HFF-Myc (cell line): ENCODE measurements at regions not wholly inside any gene's neighbourhood (a gene's known extent, or its start where the extent isn't known, plus 50 kb on each side); places are given as distances from the start of the nearest gene placed in this dataset.
"Not testable (repeated sequence)": the region's sequence is repeated elsewhere in the genome, so short reads cannot be mapped to it uniquely, and the experiment has no call there.

Experiments
- DNase-seq: peaks from one replicate; pipeline ENCODE4 v3.0.0-alpha.2; 2011; ENCODE audit warnings: low read depth; ENCODE audit errors: extremely low read depth
- H3K4me3 ChIP-seq: replicated peaks from 2 replicates; pipeline ENCODE4 v1.5.1; 2011; ENCODE audit warnings: low read depth, mild to moderate bottlenecking, control low read depth, low read length
- CTCF ChIP-seq: IDR thresholded peaks from 2 replicates; pipeline ENCODE4 v1.5.1; 2012; ENCODE audit warnings: mild to moderate bottlenecking, low read depth, low read length, control low read depth; ENCODE audit errors: missing control alignments

GRCh38 chr17:20800146-20800545 is 220.6 kb downstream of the CDRT15L2 start:
- TF ChIP-seq CTCF = no peak
- no peak overlapping the region for H3K4me3 ChIP-seq
- DNase-seq = no peak

GRCh38 chr17:20805751-20806150 is 226.2 kb downstream of the CDRT15L2 start:
- no peak for TF ChIP-seq CTCF
- DNase-seq = no peak
- H3K4me3 ChIP-seq = no peak overlapping the region

- DNase-seq, H3K4me3 ChIP-seq: not testable (repeated sequence)
Measured at GRCh38 chr17:20807566-20807965, 228.0 kb downstream of the CDRT15L2 start.

GRCh38 chr17:20815410-20815809 is 227.4 kb downstream of the USP22 start:
- H3K4me3 ChIP-seq, DNase-seq: not testable (repeated sequence)

- DNase-seq = no peak
- H3K4me3 ChIP-seq = no peak overlapping the region
- TF ChIP-seq CTCF = no peak
Measured at GRCh38 chr17:20823905-20824304, 218.9 kb downstream of the USP22 start.

GRCh38 chr17:20825539-20825938 is 217.3 kb downstream of the USP22 start:
- TF ChIP-seq CTCF = no peak
- DNase-seq = no peak
- no peak overlapping the region for H3K4me3 ChIP-seq

GRCh38 chr17:20840453-20840852 is 202.4 kb downstream of the USP22 start:
- H3K4me3 ChIP-seq, DNase-seq: not testable (repeated sequence)

GRCh38 chr17:20840987-20841865 is 201.6 kb downstream of the USP22 start:
- not testable (repeated sequence) for H3K4me3 ChIP-seq, DNase-seq

GRCh38 chr17:20842012-20842411 is 200.8 kb downstream of the USP22 start:
- H3K4me3 ChIP-seq, DNase-seq: not testable (repeated sequence)

GRCh38 chr17:20843261-20843660 is 199.6 kb downstream of the USP22 start:
- H3K4me3 ChIP-seq, DNase-seq: not testable (repeated sequence)

- H3K4me3 ChIP-seq, DNase-seq: not testable (repeated sequence)
Measured at GRCh38 chr17:20843799-20844553, 198.8 kb downstream of the USP22 start.
